K562 (cell line): ENCODE measurements at regions not wholly inside any gene's neighbourhood (a gene's known extent, or its start where the extent isn't known, plus 50 kb on each side); places are given as distances from the start of the nearest gene placed in this dataset.

Experiments
- BCL6 ChIP-seq: fragments of 250-450 bp; sonication (Bioruptor Pico); IDR thresholded peaks from 2 replicates; pipeline ENCODE4 v1.4.0; 2020
- CTCF ChIP-seq, 3 experiments: IDR thresholded peaks in 2 of 3; conservative IDR thresholded peaks in 1 of 3; 2 replicates each; pipeline ENCODE4 v1.5.1; 2011 to 2012; ENCODE audit warnings: low read length in 3 of 3, mild to moderate bottlenecking in 3 of 3, control low read depth in 2 of 3, improper control_type of control experiment in 1 of 3, inconsistent platforms in 1 of 3, low read depth in 1 of 3, mixed read lengths in 1 of 3, moderate library complexity in 1 of 3; ENCODE audit not compliant: insufficient read depth in 2 of 3
- ETS1 ChIP-seq: conservative IDR thresholded peaks from 2 replicates; pipeline ENCODE4 v1.6.1; 2011; ENCODE audit warnings: low read depth, mild to moderate bottlenecking, low read length; ENCODE audit not compliant: control insufficient read depth
- EZH2 ChIP-seq: IDR thresholded peaks from 2 replicates; pipeline ENCODE4 v1.6.1; 2012; ENCODE audit warnings: low read depth, mild to moderate bottlenecking, inconsistent platforms, low read length, borderline replicate concordance
- FOXA1 ChIP-seq: fragments of 450-650 bp; IDR thresholded peaks from 2 replicates; pipeline ENCODE4 v1.6.1; 2016; ENCODE audit warnings: mild to moderate bottlenecking, borderline replicate concordance
- GABPB1 ChIP-seq: sonication (generic); formaldehyde crosslinking; IDR thresholded peaks from 2 replicates; pipeline ENCODE4 v1.8.0; 2022; ENCODE audit warnings: mild to moderate bottlenecking, missing genetic modification reagents
- MAFK ChIP-seq: IDR thresholded peaks from 2 replicates; pipeline ENCODE4 v1.6.1; 2011; ENCODE audit warnings: low read length, improper control_type of control experiment
- NRF1 ChIP-seq, 2 experiments: fragments of 450-650 bp; IDR thresholded peaks in 1 of 2; conservative IDR thresholded peaks in 1 of 2; 2 replicates each; pipeline ENCODE4 v1.6.1; 2014; ENCODE audit warnings: mild to moderate bottlenecking in 2 of 2
- PML ChIP-seq: IDR thresholded peaks from 2 replicates; pipeline ENCODE4 v1.6.1; 2012; ENCODE audit warnings: low read length, inconsistent platforms
- POLR2AphosphoS5 ChIP-seq: IDR thresholded peaks from 2 replicates; pipeline ENCODE4 v1.6.1; 2011; ENCODE audit warnings: mild to moderate bottlenecking, low read depth, low read length, moderate library complexity; ENCODE audit not compliant: control insufficient read depth, insufficient read depth
- REST ChIP-seq, 2 experiments: fragments of 450-650 bp; formaldehyde crosslinking in 1 of 2; IDR thresholded peaks; 2 replicates each; pipeline versions ENCODE4 v1.4.0 to v1.6.1; 2014 to 2020; ENCODE audit warnings: mild to moderate bottlenecking in 2 of 2, borderline replicate concordance in 1 of 2, low read depth in 1 of 2
- SMAD2 ChIP-seq: fragments of 150-350 bp; IDR thresholded peaks from 2 replicates; pipeline ENCODE4 v1.6.1; 2014; ENCODE audit warnings: low read depth, mild to moderate bottlenecking, low read length
- USF2 ChIP-seq: sonication (generic); formaldehyde crosslinking; IDR thresholded peaks from 2 replicates; pipeline ENCODE4 v1.5.0; 2020; ENCODE audit warnings: missing genetic modification reagents
- ZNF134 ChIP-seq: fragments of 250-450 bp; sonication (Bioruptor Pico); conservative IDR thresholded peaks from 2 replicates; pipeline ENCODE4 v1.4.0; 2020

- TF ChIP-seq MAFK (no peak), ZNF134 (no peak), USF2 (no peak), FOXA1 (no peak), BCL6 (no peak), NRF1 (conservative IDR thresholded peaks at IDR 0.05 in 1 of 2, IDR thresholded peaks at IDR 0.05 in 1 of 2) (no peak), ETS1 (no peak), EZH2 (no peak), GABPB1 (CRISPR knock-in tag) (no peak), POLR2AphosphoS5 (no peak), PML (no peak), REST (IDR thresholded peaks at IDR 0.05; ENCODE audit: borderline replicate concordance) (no peak), REST (CRISPR knock-in tag; IDR thresholded peaks at IDR 0.05; ENCODE audit: low read depth) (no peak), SMAD2 (no peak), CTCF (IDR thresholded peaks at IDR 0.05 in 2 of 3, conservative IDR thresholded peaks at IDR 0.05 in 1 of 3; ENCODE audit: insufficient read depth in 2 of 3, low read depth in 1 of 3, low read length in 3 of 3) (no peak)
These were observed 167.2 kb upstream of the SERP2 start for GRCh38 chr13:44206434-44206833.
